H1 (cell line): ENCODE measurements at regions not wholly inside any gene's neighbourhood (a gene's known extent, or its start where the extent isn't known, plus 50 kb on each side); places are given as distances from the start of the nearest gene placed in this dataset.

ENCODE experiments used
- CTCF ChIA-PET: fragments of 300-600 bp; sonication (Branson Sonifier 250); formaldehyde crosslinking; loops from one replicate; lab custom pipeline; 2021; ENCODE audit not compliant: partially characterized antibody; lab: Charles Lee
- POLR2A ChIA-PET: fragments of 300-600 bp; sonication (Branson Sonifier 250); formaldehyde crosslinking; loops from one replicate; lab custom pipeline; 2021; ENCODE audit warnings: inconsistent platforms; ENCODE audit not compliant: partially characterized antibody; lab: Charles Lee
- DNase-seq, 2 experiments: peaks; one replicate each; pipeline versions ENCODE4 v3.0.0 to v3.0.0-alpha.2; 2010 to 2022; ENCODE audit warnings: low spot score in 2 of 2, low read depth in 1 of 2, mixed read lengths in 1 of 2
- FAIRE-seq: peaks from 2 replicates; lab custom pipeline; 2011; peaks lifted over from hg19 to GRCh38; lab: Jason Lieb, UNC
- H2AFZ ChIP-seq: 2 replicates; pipeline ENCODE4 v1.8.1; 2012; ENCODE audit warnings: low read length, inconsistent platforms
- H2AK5ac ChIP-seq: 2 replicates; pipeline ENCODE4 v1.6.1; 2013; ENCODE audit warnings: low read depth, low read length
- H2BK120ac ChIP-seq: replicated peaks from 2 replicates; pipeline ENCODE3; 2013; ENCODE audit warnings: low read depth, low read length, inconsistent platforms
- H2BK12ac ChIP-seq: 2 replicates; pipeline ENCODE4 v1.6.1; 2013; ENCODE audit warnings: low read depth, low read length
- H2BK15ac ChIP-seq: 2 replicates; pipeline ENCODE4 v1.6.1; 2013; ENCODE audit warnings: low read length
- H2BK20ac ChIP-seq: 2 replicates; pipeline ENCODE4 v1.6.1; 2013; ENCODE audit warnings: low read length
- H2BK5ac ChIP-seq: 2 replicates; pipeline ENCODE4 v1.6.1; 2013; ENCODE audit warnings: low read depth, low read length
- H3K14ac ChIP-seq: 2 replicates; pipeline ENCODE4 v1.6.1; 2013; ENCODE audit warnings: inconsistent platforms; ENCODE audit not compliant: insufficient read length
- H3K18ac ChIP-seq: 2 replicates; pipeline ENCODE4 v1.6.1; 2013; ENCODE audit warnings: low read length; ENCODE audit errors: extremely low read depth
- H3K23ac ChIP-seq: 2 replicates; pipeline ENCODE4 v1.6.1; 2013; ENCODE audit warnings: inconsistent platforms; ENCODE audit not compliant: insufficient read length
- H3K23me2 ChIP-seq: 2 replicates; pipeline ENCODE4 v1.6.1; 2013; ENCODE audit warnings: low read depth, low read length
- H3K27ac ChIP-seq: 2 replicates; pipeline ENCODE4 v1.6.1; 2011; ENCODE audit warnings: low read depth, low read length, inconsistent platforms
- H3K27me3 ChIP-seq, 4 experiments: replicated peaks in 1 of 4; 1 replicate in 1 of 4; 2 replicates in 3 of 4; pipeline versions ENCODE4 v1.6.1 to v1.8.1; 2011 to 2013; ENCODE audit warnings: low read length in 3 of 4, mild to moderate bottlenecking in 3 of 4, inconsistent platforms in 2 of 4, mixed read lengths in 2 of 4, moderate library complexity in 1 of 4; ENCODE audit not compliant: control insufficient read depth in 3 of 4, insufficient read depth in 3 of 4; ENCODE audit errors: extremely low read depth in 1 of 4
- H3K36me3 ChIP-seq, 4 experiments: 2 replicates each; pipeline versions ENCODE4 v1.6.1 to v1.8.1; 2011 to 2013; ENCODE audit warnings: mild to moderate bottlenecking in 4 of 4, low read length in 3 of 4, moderate library complexity in 2 of 4, control low read depth in 1 of 4, inconsistent platforms in 1 of 4; ENCODE audit not compliant: insufficient read depth in 4 of 4, control insufficient read depth in 2 of 4
- H3K4ac ChIP-seq: replicated peaks from 2 replicates; pipeline ENCODE3; 2013; ENCODE audit warnings: low read length, low read depth, mixed read lengths, inconsistent platforms; ENCODE audit not compliant: insufficient read length
- H3K4me1 ChIP-seq, 4 experiments: replicated peaks in 1 of 4; 1 replicate in 1 of 4; 2 replicates in 3 of 4; pipeline versions ENCODE4 v1.6.1 to v1.8.1; 2011 to 2013; ENCODE audit warnings: low read length in 3 of 4, inconsistent platforms in 2 of 4, mixed read lengths in 1 of 4; ENCODE audit not compliant: insufficient read depth in 4 of 4, control insufficient read depth in 3 of 4
- H3K4me2 ChIP-seq, 2 experiments: 2 replicates each; pipeline versions ENCODE4 v1.6.1 to v1.8.1; 2011 to 2013; ENCODE audit warnings: low read depth in 2 of 2, low read length in 2 of 2, control low read depth in 1 of 2, inconsistent platforms in 1 of 2, mild to moderate bottlenecking in 1 of 2; ENCODE audit not compliant: insufficient read depth in 1 of 2
- H3K4me3 ChIP-seq, 4 experiments: fragments of 200-600, 300-600 bp in 1 of 4; sonication (generic), shearing (Covaris generic), sonication (Bioruptor Twin) in 1 of 4; 2 replicates each; pipeline versions ENCODE4 v1.5.1 to v1.8.1; 2011 to 2016; ENCODE audit warnings: low read length in 4 of 4, low read depth in 3 of 4, control low read depth in 2 of 4, inconsistent platforms in 2 of 4, mild to moderate bottlenecking in 2 of 4, mixed read lengths in 1 of 4, moderate library complexity in 1 of 4; ENCODE audit not compliant: insufficient read depth in 2 of 4; ENCODE audit errors: extremely low read depth in 1 of 4
- H3K56ac ChIP-seq: replicated peaks from 2 replicates; pipeline ENCODE3; 2013; ENCODE audit warnings: low read depth, mild to moderate bottlenecking, mixed read lengths, low read length, inconsistent platforms; ENCODE audit not compliant: insufficient read length
- H3K79me1 ChIP-seq: 2 replicates; pipeline ENCODE4 v1.6.1; 2013; ENCODE audit warnings: low read depth, low read length, control low read depth
- H3K79me2 ChIP-seq, 2 experiments: 2 replicates each; pipeline versions ENCODE4 v1.6.1 to v1.8.1; 2012 to 2013; ENCODE audit warnings: low read length in 2 of 2, mild to moderate bottlenecking in 2 of 2, inconsistent platforms in 1 of 2; ENCODE audit not compliant: insufficient read depth in 2 of 2, control insufficient read depth in 1 of 2
- H3K9ac ChIP-seq, 4 experiments: replicated peaks in 1 of 4; 1 replicate in 1 of 4; 2 replicates in 3 of 4; pipeline versions ENCODE4 v1.6.1 to v1.8.1; 2011 to 2013; ENCODE audit warnings: low read depth in 3 of 4, low read length in 3 of 4, control low read depth in 2 of 4, mild to moderate bottlenecking in 2 of 4, moderate library complexity in 2 of 4, inconsistent platforms in 1 of 4; ENCODE audit errors: extremely low read depth in 1 of 4
- H3K9me3 ChIP-seq, 2 experiments: 2 replicates each; pipeline versions ENCODE4 v1.6.1 to v1.8.1; 2012 to 2013; ENCODE audit warnings: mild to moderate bottlenecking in 2 of 2, moderate library complexity in 2 of 2, control low read depth in 1 of 2, inconsistent platforms in 1 of 2, low read depth in 1 of 2, low read length in 1 of 2, mixed read lengths in 1 of 2; ENCODE audit not compliant: insufficient read depth in 2 of 2
- H4K20me1 ChIP-seq, 2 experiments: replicated peaks in 1 of 2; 2 replicates each; pipeline versions ENCODE3 to v1.8.1; 2011 to 2013; ENCODE audit warnings: inconsistent platforms in 2 of 2, low read length in 2 of 2, mild to moderate bottlenecking in 1 of 2; ENCODE audit not compliant: insufficient read depth in 2 of 2, control insufficient read depth in 1 of 2
- H4K5ac ChIP-seq: 2 replicates; pipeline ENCODE4 v1.6.1; 2013; ENCODE audit warnings: low read length, low read depth, mixed read lengths, inconsistent platforms; ENCODE audit not compliant: insufficient read length
- H4K8ac ChIP-seq: 2 replicates; pipeline ENCODE4 v1.8.0; 2013; ENCODE audit warnings: mild to moderate bottlenecking, moderate library complexity, low read length, inconsistent platforms; ENCODE audit not compliant: insufficient read depth; ENCODE audit errors: extremely low read depth
- H4K91ac ChIP-seq: replicated peaks from 2 replicates; pipeline ENCODE3; 2013; ENCODE audit warnings: low read length, mixed read lengths, inconsistent platforms; ENCODE audit not compliant: insufficient read length
- ASH2L ChIP-seq: fragments of 200-600, 300-600 bp; sonication (generic); IDR thresholded peaks from one replicate; pipeline ENCODE4 v1.7.1; 2017; ENCODE audit warnings: low read length
- BACH1 ChIP-seq: IDR thresholded peaks from 2 replicates; pipeline ENCODE4 v1.6.1; 2012; ENCODE audit warnings: low read length, improper control_type of control experiment
- BCL11A ChIP-seq, 2 experiments: IDR thresholded peaks; one replicate each; pipeline ENCODE4 v1.6.1; 2011; ENCODE audit warnings: low read depth in 2 of 2, low read length in 2 of 2, mild to moderate bottlenecking in 2 of 2
- CBX5 ChIP-seq: fragments of 300-800, 300-1000 bp; sonication (generic); IDR thresholded peaks from 2 replicates; pipeline ENCODE4 v1.7.1; 2016; ENCODE audit warnings: antibody characterized with exemption, low read length, low read depth
- CHD1 ChIP-seq: IDR thresholded peaks from 2 replicates; pipeline ENCODE4 v1.6.1; 2012; ENCODE audit warnings: low read depth, low read length, improper control_type of control experiment
- CHD2 ChIP-seq: IDR thresholded peaks from 2 replicates; pipeline ENCODE4 v1.6.1; 2012; ENCODE audit warnings: low read length, improper control_type of control experiment
- HDAC6 ChIP-seq: IDR thresholded peaks from one replicate; pipeline ENCODE4 v1.7.1; 2012; ENCODE audit warnings: low read depth, mild to moderate bottlenecking, inconsistent platforms, low read length, moderate library complexity
- JUN ChIP-seq: IDR thresholded peaks from 2 replicates; pipeline ENCODE4 v1.6.1; 2011; ENCODE audit warnings: low read depth, mild to moderate bottlenecking, improper control_type of control experiment, low read length
- KDM1A ChIP-seq: fragments of 200-600, 300-600 bp; sonication (generic); IDR thresholded peaks from 2 replicates; pipeline ENCODE4 v1.7.1; 2016; ENCODE audit warnings: mild to moderate bottlenecking, low read length, borderline replicate concordance
- KDM5A ChIP-seq: fragments of 200-600 bp; IDR thresholded peaks from 2 replicates; pipeline ENCODE4 v1.7.1; 2012; ENCODE audit warnings: mild to moderate bottlenecking, low read length, inconsistent platforms, mixed read lengths
- MAFK ChIP-seq: IDR thresholded peaks from 2 replicates; pipeline ENCODE4 v1.6.1; 2012; ENCODE audit warnings: low read depth, mild to moderate bottlenecking, improper control_type of control experiment, low read length
- POLR2A ChIP-seq, 2 experiments: IDR thresholded peaks; 1 replicate in 1 of 2; 2 replicates in 1 of 2; pipeline ENCODE4 v1.6.1; 2011; ENCODE audit warnings: low read depth in 2 of 2, low read length in 2 of 2, mild to moderate bottlenecking in 2 of 2; ENCODE audit errors: control extremely low read depth in 1 of 2
- POLR2AphosphoS5 ChIP-seq: IDR thresholded peaks from 2 replicates; pipeline ENCODE4 v1.6.1; 2011; ENCODE audit warnings: low read depth, low read length
- POU5F1 ChIP-seq: IDR thresholded peaks from 2 replicates; pipeline ENCODE4 v1.6.1; 2011; ENCODE audit warnings: low read depth, mild to moderate bottlenecking, low read length, moderate library complexity
- RXRA ChIP-seq: IDR thresholded peaks from 2 replicates; pipeline ENCODE4 v1.6.1; 2011; ENCODE audit warnings: low read depth, mild to moderate bottlenecking, low read length, moderate library complexity; ENCODE audit not compliant: insufficient read depth
- SP1 ChIP-seq: IDR thresholded peaks from 2 replicates; pipeline ENCODE4 v1.6.1; 2011; ENCODE audit warnings: low read depth, low read length
- TCF12 ChIP-seq: IDR thresholded peaks from 2 replicates; pipeline ENCODE4 v1.6.1; 2011; ENCODE audit warnings: low read depth, mild to moderate bottlenecking, low read length
- ZNF274 ChIP-seq: IDR thresholded peaks from 2 replicates; pipeline ENCODE4 v1.7.0; 2012; ENCODE audit warnings: low read length, borderline replicate concordance; ENCODE audit errors: extremely low read depth
- TF ChIP-seq, protein P1 (sequence below): IDR thresholded peaks from 2 replicates; pipeline ENCODE4 v1.6.1; 2012; ENCODE audit warnings: inconsistent platforms

GRCh38 chr6:169046021-169046420 lies 207.6 kb downstream of the THBS2 start:
- H3K23me2 ChIP-seq: no peaks in the 10 kb centered on the region; the same call in 1 of the 2 replicates
- POLR2A ChIA-PET: no interaction called here
- H3K4ac ChIP-seq: no peak overlapping the region
- H3K56ac ChIP-seq: no peak overlapping the region
- H2BK15ac ChIP-seq: no peak overlapping the region
- no peak overlapping the region for H4K91ac ChIP-seq
- no peak overlapping the region for H3K27ac ChIP-seq
- H3K23ac ChIP-seq: no peak overlapping the region
- H2BK5ac ChIP-seq: no peak overlapping the region
- H3K9ac ChIP-seq: no peak overlapping the region
- no peaks in the 10 kb centered on the region for H3K4me1 ChIP-seq
- H3K79me1 ChIP-seq: no peaks in the 10 kb centered on the region
- H3K27me3 ChIP-seq: no peaks in the 10 kb centered on the region
- no peak overlapping the region for H3K18ac ChIP-seq
- no peaks in the 10 kb centered on the region for H3K79me2 ChIP-seq
- no peaks in the 10 kb centered on the region for H3K36me3 ChIP-seq
- no peak overlapping the region for H2BK20ac ChIP-seq
- no peak overlapping the region for H2BK120ac ChIP-seq
- H3K4me3 ChIP-seq: no peak overlapping the region
- CTCF ChIA-PET: no interaction called here
- H2AK5ac ChIP-seq: no peak overlapping the region
- H2BK12ac ChIP-seq: no peak overlapping the region
- H2AFZ ChIP-seq: no peak overlapping the region
- no peak overlapping the region for H4K5ac ChIP-seq
- no peak overlapping the region for H4K8ac ChIP-seq
- no peaks in the 10 kb centered on the region for H3K9me3 ChIP-seq
- DNase-seq (no peak), FAIRE-seq (no peak)
- no peaks in the 10 kb centered on the region for H4K20me1 ChIP-seq
- no peak overlapping the region for H3K14ac ChIP-seq
- H3K4me2 ChIP-seq: no peak overlapping the region
- TF ChIP-seq ASH2L (no peak), SP1 (no peak), CBX5 (no peak), BCL11A (IDR thresholded peaks at IDR 0.05; ENCODE audit: low read depth in 2 of 2, low read length in 2 of 2) (no peak), CHD2 (no peak), MAFK (no peak), POLR2AphosphoS5 (no peak), KDM1A (no peak), ZNF274 (no peak), BACH1 (no peak), CHD1 (no peak), HDAC6 (no peak), TCF12 (no peak), JUN (no peak), POU5F1 (no peak), POLR2A (IDR thresholded peaks at IDR 0.05; ENCODE audit: control extremely low read depth in 1 of 2, low read depth in 2 of 2, low read length in 2 of 2) (no peak), KDM5A (no peak), RXRA (no peak)
- TF ChIP-seq, protein P1, sequence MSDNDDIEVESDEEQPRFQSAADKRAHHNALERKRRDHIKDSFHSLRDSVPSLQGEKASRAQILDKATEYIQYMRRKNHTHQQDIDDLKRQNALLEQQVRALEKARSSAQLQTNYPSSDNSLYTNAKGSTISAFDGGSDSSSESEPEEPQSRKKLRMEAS: no peak
